RWPE2 (cell line): ENCODE measurements at regions not wholly inside any gene's neighbourhood (a gene's known extent, or its start where the extent isn't known, plus 50 kb on each side); places are given as distances from the start of the nearest gene placed in this dataset.

Source experiments
- ATAC-seq: fragments of 200-7000 bp; cut with Tn5 transposase; 3 replicates; pipeline ENCODE4 v1.9.1; 2021; ENCODE audit warnings: low read depth
- DNase-seq: peaks from one replicate; pipeline ENCODE4 v3.0.0-alpha.2; 2020; ENCODE audit warnings: low spot score
- H3K27ac ChIP-seq: fragments of 450-650 bp; 2 replicates; pipeline ENCODE4 v1.5.1; 2017; ENCODE audit warnings: mild to moderate bottlenecking; ENCODE audit not compliant: poor library complexity, severe bottlenecking
- H3K27me3 ChIP-seq: fragments of 250-450 bp; sonication (Bioruptor Pico); 2 replicates; pipeline ENCODE4 v1.5.1; 2021; ENCODE audit warnings: mild to moderate bottlenecking, moderate library complexity; ENCODE audit not compliant: insufficient read depth, poor library complexity, severe bottlenecking
- H3K36me3 ChIP-seq: fragments of 250-450 bp; sonication (Bioruptor Pico); 2 replicates; pipeline ENCODE4 v1.5.1; 2020; ENCODE audit warnings: low read depth, mild to moderate bottlenecking, moderate library complexity
- H3K4me1 ChIP-seq: fragments of 250-450 bp; sonication (Bioruptor Pico); 2 replicates; pipeline ENCODE4 v1.5.1; 2021; ENCODE audit warnings: mild to moderate bottlenecking, moderate library complexity; ENCODE audit not compliant: insufficient read depth, poor library complexity, severe bottlenecking
- H3K4me3 ChIP-seq: fragments of 250-450 bp; sonication (Bioruptor Pico); 2 replicates; pipeline ENCODE4 v1.5.1; 2021; ENCODE audit warnings: mild to moderate bottlenecking, moderate library complexity; ENCODE audit not compliant: severe bottlenecking
- H3K9me3 ChIP-seq: fragments of 250-450 bp; sonication (Bioruptor Pico); 2 replicates; pipeline ENCODE4 v1.5.1; 2021; ENCODE audit warnings: mild to moderate bottlenecking, moderate library complexity; ENCODE audit not compliant: severe bottlenecking
- CTCF ChIP-seq: fragments of 450-650 bp; IDR thresholded peaks from one replicate; pipeline ENCODE4 v1.5.1; 2017; ENCODE audit warnings: mild to moderate bottlenecking, moderate library complexity; ENCODE audit not compliant: poor library complexity, severe bottlenecking

GRCh38 chr4:149986917-149987316 is 91.3 kb upstream of the DCLK2 start:
- ATAC-seq (no peak), DNase-seq (no peak)
- TF ChIP-seq CTCF = no peak
- Histone ChIP-seq H3K4me1 (no peaks in the 10 kb centered on the region), H3K4me3 (no peak overlapping the region), H3K27me3 (no peaks in the 10 kb centered on the region), H3K36me3 (no peaks in the 10 kb centered on the region), H3K27ac (no peak overlapping the region), H3K9me3 (no peaks in the 10 kb centered on the region)

- ATAC-seq (no peak), DNase-seq (no peak)
- Histone ChIP-seq H3K4me1 (no peaks in the 10 kb centered on the region), H3K27ac (no peak overlapping the region), H3K9me3 (no peaks in the 10 kb centered on the region), H3K4me3 (no peak overlapping the region), H3K36me3 (no peaks in the 10 kb centered on the region), H3K27me3 (no peaks in the 10 kb centered on the region)
- no peak for TF ChIP-seq CTCF
Observed at GRCh38 chr4:149987330-149988086, 90.7 kb upstream of the DCLK2 start.

- H3K4me3 ChIP-seq = no peak overlapping the region
- no peak for TF ChIP-seq CTCF
- no peak overlapping the region for H3K27ac ChIP-seq
- no peaks in the 10 kb centered on the region for H3K36me3 ChIP-seq
- H3K4me1 ChIP-seq = no peaks in the 10 kb centered on the region
- H3K9me3 ChIP-seq = no peaks in the 10 kb centered on the region
- no peak for ATAC-seq
- no peaks in the 10 kb centered on the region for H3K27me3 ChIP-seq
- no peak for DNase-seq
Observed at GRCh38 chr4:149988087-149988410, 90.2 kb upstream of the DCLK2 start.

GRCh38 chr4:149993030-149993429 is 85.2 kb upstream of the DCLK2 start:
- Histone ChIP-seq H3K4me1 (peaks cover 2% of the 10 kb centered on the region), H3K36me3 (no peaks in the 10 kb centered on the region), H3K27me3 (no peaks in the 10 kb centered on the region), H3K9me3 (no peaks in the 10 kb centered on the region), H3K4me3 (no peak overlapping the region), H3K27ac (no peak overlapping the region)
- TF ChIP-seq CTCF = no peak
- DNase-seq (no peak), ATAC-seq (no peak)

- H3K27ac ChIP-seq = no peak overlapping the region
- no peak for ATAC-seq
- H3K27me3 ChIP-seq = no peaks in the 10 kb centered on the region
- H3K36me3 ChIP-seq = no peaks in the 10 kb centered on the region
- peaks cover 4% of the 10 kb centered on the region for H3K4me1 ChIP-seq
- no peak for DNase-seq
- no peaks in the 10 kb centered on the region for H3K9me3 ChIP-seq
- no peak for TF ChIP-seq CTCF
- H3K4me3 ChIP-seq = no peak overlapping the region
Observed at GRCh38 chr4:149995134-149995756, 83.0 kb upstream of the DCLK2 start.
